HK-2 (cell line): ENCODE measurements at regions not wholly inside any gene's neighbourhood (a gene's known extent, or its start where the extent isn't known, plus 50 kb on each side); places are given as distances from the start of the nearest gene placed in this dataset.
"Not testable (repeated sequence)": the region's sequence is repeated elsewhere in the genome, so short reads cannot be mapped to it uniquely, and the experiment has no call there.

Experiments
- DNase-seq: peaks from one replicate; pipeline ENCODE4 v3.0.0-alpha.2; 2018; ENCODE audit not compliant: unreplicated experiment

GRCh38 chr1:190835658-190836057, 358.0 kb upstream of the BRINP3 start:
- DNase-seq: no peak

- not testable (repeated sequence) for DNase-seq
These were observed 359.5 kb upstream of the BRINP3 start for GRCh38 chr1:190837200-190837599.

GRCh38 chr1:190837888-190838287, 360.2 kb upstream of the BRINP3 start:
- no peak for DNase-seq

GRCh38 chr1:190847166-190847565, 369.5 kb upstream of the BRINP3 start:
- DNase-seq: no peak

GRCh38 chr1:190849346-190849745, 371.7 kb upstream of the BRINP3 start:
- no peak for DNase-seq

GRCh38 chr1:190852611-190853010, 374.9 kb upstream of the BRINP3 start:
- no peak for DNase-seq

GRCh38 chr1:190858140-190858539, 380.5 kb upstream of the BRINP3 start:
- DNase-seq: no peak

- no peak for DNase-seq
These were observed 386.5 kb upstream of the BRINP3 start for GRCh38 chr1:190864013-190864641.

- DNase-seq: no peak
These were observed 402.7 kb upstream of the BRINP3 start for GRCh38 chr1:190880352-190880751.

- no peak for DNase-seq
These were observed 403.4 kb upstream of the BRINP3 start for GRCh38 chr1:190881064-190881463.

- no peak for DNase-seq
These were observed 419.6 kb upstream of the BRINP3 start for GRCh38 chr1:190897233-190897632.

GRCh38 chr1:190904091-190904695, 426.5 kb upstream of the BRINP3 start:
- DNase-seq: no peak

- DNase-seq: no peak
These were observed 428.6 kb upstream of the BRINP3 start for GRCh38 chr1:190906206-190906725.

- DNase-seq: no peak
These were observed 430.6 kb upstream of the BRINP3 start for GRCh38 chr1:190908246-190908645.

GRCh38 chr1:190908691-190909090, 431.0 kb upstream of the BRINP3 start:
- no peak for DNase-seq

GRCh38 chr1:190935925-190936324, 458.3 kb upstream of the BRINP3 start:
- no peak for DNase-seq

GRCh38 chr1:190936337-190936736, 458.7 kb upstream of the BRINP3 start:
- DNase-seq: no peak

GRCh38 chr1:190940951-190941350, 463.3 kb upstream of the BRINP3 start:
- no peak for DNase-seq

- no peak for DNase-seq
These were observed 464.8 kb upstream of the BRINP3 start for GRCh38 chr1:190942475-190942874.

GRCh38 chr1:190943722-190944121, 466.1 kb upstream of the BRINP3 start:
- not testable (repeated sequence) for DNase-seq

- DNase-seq: no peak
These were observed 472.3 kb upstream of the BRINP3 start for GRCh38 chr1:190949939-190950338.

- no peak for DNase-seq
These were observed 479.9 kb upstream of the BRINP3 start for GRCh38 chr1:190957565-190957964.

GRCh38 chr1:190963321-190963720, 485.7 kb upstream of the BRINP3 start:
- DNase-seq: no peak

- DNase-seq: no peak
These were observed 498.2 kb upstream of the BRINP3 start for GRCh38 chr1:190975827-190976226.
